CD4-positive, CD25-positive, alpha-beta regulatory T cell (primary cell): ENCODE measurements at regions not wholly inside any gene's neighbourhood (a gene's known extent, or its start where the extent isn't known, plus 50 kb on each side); places are given as distances from the start of the nearest gene placed in this dataset.
A peak's percentile ranks its signal among the peaks of the same experiment; 100 is the strongest.

Source experiments
- ATAC-seq, 2 donors: fragments of 150-1000 bp; cut with Tn5 transposase; one replicate each; pipeline ENCODE4 v1.10.0; 2021; ENCODE audit warnings: low read depth in 2 of 2, moderate number of reproducible peaks in 2 of 2, moderate library complexity in 1 of 2
- DNase-seq, 3 donors: peaks; one replicate each; pipeline versions ENCODE4 v3.0.0 to v3.0.0-alpha.2; 2012 to 2022; ENCODE audit warnings: mixed read lengths in 1 of 3
- H3K27ac ChIP-seq: one replicate; pipeline ENCODE4 v1.7.0; 2013; ENCODE audit warnings: mild to moderate bottlenecking, low read length; ENCODE audit not compliant: insufficient read depth, poor library complexity, severe bottlenecking
- H3K27me3 ChIP-seq: one replicate; pipeline ENCODE4 v1.7.0; 2013; ENCODE audit warnings: low read length; ENCODE audit not compliant: control insufficient read depth, insufficient read depth
- H3K36me3 ChIP-seq: one replicate; pipeline ENCODE4 v1.7.0; 2013; ENCODE audit warnings: mild to moderate bottlenecking, low read length, moderate library complexity; ENCODE audit not compliant: control insufficient read depth, insufficient read depth
- H3K4me1 ChIP-seq: 2 replicates; pipeline ENCODE4 v1.7.0; 2013; ENCODE audit warnings: mild to moderate bottlenecking, low read length; ENCODE audit not compliant: insufficient read depth, control insufficient read depth, poor library complexity, severe bottlenecking
- H3K4me3 ChIP-seq: one replicate; pipeline ENCODE4 v1.7.0; 2013; ENCODE audit warnings: low read depth, mild to moderate bottlenecking, low read length, moderate library complexity
- H3K9me3 ChIP-seq, 2 experiments: 1 replicate in 1 of 2; 2 replicates in 1 of 2; pipeline ENCODE4 v1.7.0; 2013; ENCODE audit warnings: low read length in 2 of 2, mild to moderate bottlenecking in 1 of 2, moderate library complexity in 1 of 2; ENCODE audit not compliant: control insufficient read depth in 2 of 2
- H3K27ac Mint-ChIP-seq, 3 donors: one replicate each; pipeline ENCODE4 v1.8.0; 2020 to 2022; ENCODE audit warnings: mild to moderate bottlenecking in 3 of 3, mixed read lengths in 3 of 3, moderate library complexity in 2 of 3
- H3K27me3 Mint-ChIP-seq: one replicate; pipeline ENCODE4 v1.8.0; 2022; ENCODE audit warnings: mild to moderate bottlenecking, mixed read lengths
- H3K36me3 Mint-ChIP-seq: one replicate; pipeline ENCODE4 v1.8.0; 2020; ENCODE audit warnings: mixed read lengths
- H3K4me1 Mint-ChIP-seq, 4 donors: one replicate each; pipeline ENCODE4 v1.8.0; 2020 to 2022; ENCODE audit warnings: mixed read lengths in 4 of 4, mild to moderate bottlenecking in 1 of 4
- H3K4me3 Mint-ChIP-seq, 4 donors: one replicate each; pipeline ENCODE4 v1.8.0; 2020 to 2022; ENCODE audit warnings: mild to moderate bottlenecking in 4 of 4, mixed read lengths in 4 of 4, moderate library complexity in 3 of 4
- H3K9me3 Mint-ChIP-seq, 7 donors: one replicate each; pipeline ENCODE4 v1.8.0; 2020 to 2022; ENCODE audit warnings: mixed read lengths in 7 of 7, mild to moderate bottlenecking in 3 of 7, moderate library complexity in 2 of 7

DNA sequence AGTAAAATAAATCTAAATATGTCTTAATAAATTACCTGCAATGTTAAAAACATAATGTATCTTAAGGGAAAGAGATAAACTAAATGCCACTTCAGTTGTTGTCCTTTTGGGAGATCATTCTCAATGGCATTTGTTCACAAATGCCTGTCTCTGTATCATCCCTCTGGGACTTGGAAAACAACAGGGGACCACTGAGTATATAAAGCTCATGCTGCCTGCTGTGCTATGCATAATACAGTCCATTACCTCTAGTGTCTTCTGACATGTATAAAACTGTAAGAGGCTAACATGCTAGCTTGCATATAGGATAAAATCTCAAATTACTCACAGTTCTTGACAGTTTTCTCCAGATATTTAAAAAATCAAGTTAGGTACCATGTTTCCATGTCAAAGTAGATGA is 503.9 kb downstream of the PDHA2 start:
- Histone ChIP-seq H3K4me1 (no peaks in the 10 kb centered on the region), H3K27ac (no peak overlapping the region), H3K9me3 (no peaks in the 10 kb centered on the region), H3K36me3 (no peaks in the 10 kb centered on the region), H3K4me3 (no peak overlapping the region), H3K27me3 (no peaks in the 10 kb centered on the region)
- ATAC-seq (no peak), DNase-seq (no peak)
- Mint-ChIP-seq H3K27ac (no peak overlapping the region), H3K36me3 (no peaks in the 10 kb centered on the region), H3K4me1 (no peaks in the 10 kb centered on the region), H3K4me3 (no peak overlapping the region), H3K9me3 (peaks cover 0 to 11% (median 2%) of the 10 kb centered on the region in 7 donors), H3K27me3 (no peaks in the 10 kb centered on the region)

- no peak for ATAC-seq
- Mint-ChIP-seq H3K27me3 (no peaks in the 10 kb centered on the region), H3K4me3 (no peak overlapping the region), H3K9me3 (peaks cover 0 to 9% (median 2%) of the 10 kb centered on the region in 7 donors), H3K36me3 (no peaks in the 10 kb centered on the region), H3K4me1 (no peaks in the 10 kb centered on the region), H3K27ac (no peak overlapping the region)
- Histone ChIP-seq H3K27ac (no peak overlapping the region), H3K4me3 (no peak overlapping the region), H3K36me3 (no peaks in the 10 kb centered on the region), H3K4me1 (no peaks in the 10 kb centered on the region), H3K27me3 (no peaks in the 10 kb centered on the region), H3K9me3 (no peaks in the 10 kb centered on the region)
- no peak for DNase-seq
Observed at GRCh38 chr4:96347582-96347981, 507.7 kb downstream of the PDHA2 start.

DNA sequence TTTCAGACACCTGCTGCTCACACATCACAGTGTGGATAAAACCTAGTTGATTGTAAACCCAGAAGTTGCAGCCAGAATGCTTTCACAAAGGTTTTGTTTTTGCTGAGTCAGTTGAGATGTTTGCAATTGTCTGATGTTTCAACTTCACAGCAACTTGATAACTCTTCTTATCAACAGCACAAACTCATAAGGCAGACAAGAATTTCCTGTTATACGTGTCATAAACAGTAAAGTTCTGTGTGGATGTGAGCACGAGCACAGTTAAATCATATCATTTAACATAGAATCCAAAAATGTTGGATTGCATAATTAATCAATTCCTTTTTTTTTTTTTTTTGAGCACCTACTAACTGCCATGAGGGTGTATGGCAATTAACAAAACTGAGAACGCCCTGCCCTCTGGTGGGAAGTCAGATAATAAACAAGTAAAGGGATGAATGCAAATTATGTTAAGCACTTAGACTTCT is 512.2 kb downstream of the PDHA2 start:
- no peaks in the 10 kb centered on the region for H3K4me1 ChIP-seq
- no peaks in the 10 kb centered on the region for H3K27me3 ChIP-seq
- no peak overlapping the region for H3K27ac ChIP-seq
- Mint-ChIP-seq H3K36me3 (no peaks in the 10 kb centered on the region), H3K4me1 (no peaks in the 10 kb centered on the region), H3K27me3 (no peaks in the 10 kb centered on the region), H3K27ac (no peak overlapping the region), H3K9me3 (peaks cover 0 to 7% (median 0%) of the 10 kb centered on the region in 7 donors), H3K4me3 (no peak overlapping the region)
- DNase-seq, result peak in 1 of 3 donors; percentile 3
- no peak overlapping the region for H3K4me3 ChIP-seq
- no peak for ATAC-seq
- H3K36me3 ChIP-seq, result no peaks in the 10 kb centered on the region
- H3K9me3 ChIP-seq, result no peaks in the 10 kb centered on the region

DNA sequence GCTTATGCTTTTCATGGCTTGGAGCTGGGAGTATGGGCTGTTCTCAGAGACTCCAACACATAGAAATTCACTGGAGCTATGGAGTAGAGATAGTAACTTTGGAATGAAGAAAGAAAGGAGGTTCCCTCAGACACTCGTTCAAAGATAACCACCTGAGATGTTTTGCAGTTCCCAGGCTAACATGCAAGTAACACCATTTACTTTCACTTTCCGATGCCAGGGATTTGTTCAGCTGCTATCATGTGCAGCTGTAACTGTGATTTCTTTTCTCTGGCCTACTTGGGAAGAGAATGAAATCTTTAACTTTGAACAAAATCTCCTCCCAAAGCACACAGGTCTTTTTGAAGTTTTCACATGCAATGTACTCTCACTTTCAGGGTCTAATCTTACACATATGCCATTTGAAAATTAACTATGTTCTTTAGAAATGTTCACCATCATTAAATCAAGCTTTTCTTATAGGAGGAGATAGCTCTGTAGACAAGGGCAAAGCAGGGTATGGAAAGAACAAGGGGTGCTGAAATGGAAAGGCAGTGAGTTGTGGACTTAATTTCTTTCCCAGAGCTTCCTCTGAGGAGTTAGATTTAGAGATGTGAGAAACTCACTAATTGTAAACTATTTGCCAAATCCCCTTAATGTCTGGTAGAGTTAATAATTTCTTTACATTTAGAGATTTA is 514.3 kb downstream of the PDHA2 start:
- Histone ChIP-seq H3K36me3 (no peaks in the 10 kb centered on the region), H3K27me3 (no peaks in the 10 kb centered on the region), H3K4me3 (no peak overlapping the region), H3K9me3 (no peaks in the 10 kb centered on the region), H3K4me1 (no peaks in the 10 kb centered on the region), H3K27ac (no peak overlapping the region)
- DNase-seq, result no peak
- ATAC-seq, result no peak
- no peaks in the 10 kb centered on the region for H3K36me3 Mint-ChIP-seq
- H3K27ac Mint-ChIP-seq, result no peak overlapping the region
- H3K9me3 Mint-ChIP-seq, result peaks cover 0 to 4% (median 0%) of the 10 kb centered on the region in 7 donors
- H3K4me1 Mint-ChIP-seq, result no peaks in the 10 kb centered on the region
- H3K27me3 Mint-ChIP-seq, result no peaks in the 10 kb centered on the region
- no peak overlapping the region for H3K4me3 Mint-ChIP-seq

DNA sequence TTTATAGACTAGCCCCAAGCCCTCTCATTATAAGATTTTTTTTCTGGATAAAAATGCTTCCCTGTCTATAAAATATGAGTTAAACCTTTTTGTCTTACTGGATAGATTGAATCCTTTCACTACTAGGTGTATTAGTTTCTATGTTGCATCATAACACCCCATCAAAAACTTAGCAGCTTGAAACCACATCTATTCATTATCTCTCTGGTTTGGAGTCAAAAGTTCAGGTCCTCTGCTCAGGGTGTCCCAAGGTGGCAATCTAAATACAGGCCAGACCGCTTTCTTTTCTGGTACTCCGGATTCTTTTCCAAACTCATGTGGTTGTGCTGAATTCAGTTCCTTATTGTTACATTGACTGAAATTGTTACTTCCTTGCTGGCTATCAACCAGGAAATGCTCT is 515.5 kb downstream of the PDHA2 start:
- Histone ChIP-seq H3K36me3 (no peaks in the 10 kb centered on the region), H3K27me3 (no peaks in the 10 kb centered on the region), H3K4me1 (no peaks in the 10 kb centered on the region), H3K27ac (no peak overlapping the region), H3K9me3 (no peaks in the 10 kb centered on the region), H3K4me3 (no peak overlapping the region)
- no peaks in the 10 kb centered on the region for H3K27me3 Mint-ChIP-seq
- H3K27ac Mint-ChIP-seq, result no peak overlapping the region
- H3K36me3 Mint-ChIP-seq, result no peaks in the 10 kb centered on the region
- ATAC-seq (no peak), DNase-seq (no peak)
- peaks cover 0 to 5% (median 0%) of the 10 kb centered on the region in 7 donors for H3K9me3 Mint-ChIP-seq
- no peak overlapping the region for H3K4me3 Mint-ChIP-seq
- no peaks in the 10 kb centered on the region for H3K4me1 Mint-ChIP-seq

DNA sequence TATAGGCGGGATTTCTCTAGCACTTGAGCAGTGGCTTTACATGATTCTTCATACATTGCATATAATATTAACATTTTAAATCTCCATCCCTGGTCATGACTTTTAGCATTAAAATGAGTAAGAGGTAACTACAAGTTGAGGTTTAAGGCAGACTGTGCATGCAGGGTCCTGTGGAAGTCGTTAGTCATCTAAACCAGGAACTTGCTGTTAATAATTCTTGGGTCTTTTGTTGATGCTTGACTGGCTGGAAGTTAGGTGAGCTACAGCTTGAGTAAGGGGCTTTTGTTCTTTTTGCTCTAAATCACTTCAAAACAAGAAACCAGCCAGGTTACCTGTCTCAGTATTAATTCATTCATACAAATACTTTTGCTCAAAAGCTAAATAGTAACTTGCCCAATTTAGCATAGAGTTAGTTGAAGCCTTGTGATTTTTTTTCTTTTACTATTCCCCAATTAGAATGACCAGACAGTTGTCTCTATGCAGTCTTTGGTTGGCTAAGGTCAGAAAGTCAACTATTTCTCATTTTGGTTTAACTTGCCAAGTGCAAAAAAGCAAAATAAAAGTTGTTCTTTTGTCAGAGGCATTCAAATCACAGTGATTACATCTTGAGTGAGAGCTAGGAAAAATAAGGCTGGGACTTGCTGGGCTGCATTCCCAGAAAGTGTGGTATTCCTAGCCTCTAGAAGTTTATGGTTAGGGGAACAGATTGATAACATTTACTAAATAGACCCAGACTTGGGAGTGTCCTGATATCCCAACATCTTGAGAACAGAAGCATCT is 516.9 kb downstream of the PDHA2 start:
- no peaks in the 10 kb centered on the region for H3K27me3 ChIP-seq
- Mint-ChIP-seq H3K9me3 (peaks cover 0 to 3% (median 0%) of the 10 kb centered on the region in 7 donors), H3K4me1 (no peaks in the 10 kb centered on the region), H3K4me3 (no peak overlapping the region), H3K27me3 (no peaks in the 10 kb centered on the region), H3K27ac (no peak overlapping the region), H3K36me3 (no peaks in the 10 kb centered on the region)
- no peaks in the 10 kb centered on the region for H3K36me3 ChIP-seq
- DNase-seq, result no peak
- H3K4me3 ChIP-seq, result no peak overlapping the region
- ATAC-seq, result no peak
- no peaks in the 10 kb centered on the region for H3K4me1 ChIP-seq
- no peak overlapping the region for H3K27ac ChIP-seq
- H3K9me3 ChIP-seq, result no peaks in the 10 kb centered on the region

DNA sequence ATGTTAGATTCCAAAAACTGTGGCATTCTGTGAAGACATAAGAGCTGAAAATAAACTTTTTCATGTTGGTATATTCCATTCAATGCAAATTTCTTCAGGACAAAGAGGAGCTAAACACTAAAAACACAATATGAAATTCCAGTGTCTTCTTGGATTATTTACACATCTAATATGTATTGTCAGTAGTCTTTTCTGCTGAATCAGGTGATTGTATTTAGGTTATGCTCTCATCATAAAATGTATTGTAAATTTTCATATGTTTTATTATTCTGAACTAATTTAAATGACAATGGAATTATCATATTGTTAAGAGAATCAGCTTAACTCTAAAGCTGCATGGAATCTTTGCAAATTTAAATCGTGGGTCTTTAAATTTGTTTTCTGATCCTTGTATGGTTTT is 526.7 kb downstream of the PDHA2 start:
- H3K27ac Mint-ChIP-seq, result no peak overlapping the region
- no peaks in the 10 kb centered on the region for H3K36me3 Mint-ChIP-seq
- Histone ChIP-seq H3K27ac (no peak overlapping the region), H3K36me3 (no peaks in the 10 kb centered on the region), H3K27me3 (no peaks in the 10 kb centered on the region), H3K4me1 (no peaks in the 10 kb centered on the region), H3K9me3 (peaks cover 2 to 6% of the 10 kb centered on the region in 2 experiments), H3K4me3 (no peak overlapping the region)
- H3K4me3 Mint-ChIP-seq, result no peak overlapping the region
- no peak for DNase-seq
- H3K27me3 Mint-ChIP-seq, result no peaks in the 10 kb centered on the region
- ATAC-seq, result no peak
- no peaks in the 10 kb centered on the region for H3K4me1 Mint-ChIP-seq
- peaks cover 0 to 13% (median 5%) of the 10 kb centered on the region in 7 donors for H3K9me3 Mint-ChIP-seq

DNA sequence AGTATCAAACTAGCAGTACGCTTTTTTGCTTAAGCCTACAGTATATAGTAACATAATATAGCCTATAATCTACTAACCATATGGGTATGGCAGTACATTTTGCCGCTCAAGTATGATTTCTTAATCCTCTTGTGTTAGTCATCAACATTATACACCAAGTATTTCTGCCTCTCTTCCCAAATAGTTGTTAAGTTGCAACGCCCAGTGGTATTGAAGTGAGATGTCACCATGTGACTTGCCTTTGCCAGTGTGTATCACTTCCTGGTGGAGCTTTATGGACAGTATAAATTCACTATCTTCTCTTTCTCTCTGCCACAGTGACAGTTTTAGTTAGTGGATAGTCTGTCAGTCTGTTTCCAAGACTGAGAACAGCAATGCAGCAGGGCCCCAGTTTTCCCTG is 535.5 kb downstream of the PDHA2 start:
- Mint-ChIP-seq H3K27ac (no peak overlapping the region), H3K4me1 (no peaks in the 10 kb centered on the region), H3K9me3 (peaks cover 2 to 7% (median 3%) of the 10 kb centered on the region in 7 donors), H3K36me3 (no peaks in the 10 kb centered on the region), H3K4me3 (no peak overlapping the region), H3K27me3 (no peaks in the 10 kb centered on the region)
- no peak overlapping the region for H3K4me3 ChIP-seq
- H3K4me1 ChIP-seq, result no peaks in the 10 kb centered on the region
- H3K36me3 ChIP-seq, result no peaks in the 10 kb centered on the region
- no peaks in the 10 kb centered on the region for H3K27me3 ChIP-seq
- ATAC-seq (no peak), DNase-seq (no peak)
- peaks cover 0 to 6% of the 10 kb centered on the region in 2 experiments for H3K9me3 ChIP-seq
- no peak overlapping the region for H3K27ac ChIP-seq
